ENCODE measurements at regions not wholly inside any gene's neighbourhood (a gene's known extent, or its start where the extent isn't known, plus 50 kb on each side); places are given as distances from the start of the nearest gene placed in this dataset.

DNA sequence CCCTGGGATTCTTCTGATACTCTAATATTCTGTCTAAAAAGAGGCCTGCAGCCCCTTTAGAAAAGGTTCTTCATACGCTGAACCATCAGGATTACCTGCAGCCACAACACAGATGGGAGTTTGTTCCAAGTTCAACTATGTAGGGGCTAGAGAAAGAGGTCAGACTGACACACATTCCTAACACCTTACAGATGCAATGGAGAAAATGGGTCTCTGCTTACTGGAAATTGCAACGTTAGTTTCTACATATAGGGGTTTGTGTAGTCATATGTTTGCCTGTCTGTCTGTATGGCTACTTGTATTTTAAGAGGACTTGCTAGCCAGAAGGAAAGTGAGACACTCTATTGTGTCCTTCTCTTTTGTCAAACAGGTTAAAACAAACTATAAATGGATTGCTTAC, 618.5 kb downstream of the INHBA start:
- TF ChIP-seq, protein P1, sequence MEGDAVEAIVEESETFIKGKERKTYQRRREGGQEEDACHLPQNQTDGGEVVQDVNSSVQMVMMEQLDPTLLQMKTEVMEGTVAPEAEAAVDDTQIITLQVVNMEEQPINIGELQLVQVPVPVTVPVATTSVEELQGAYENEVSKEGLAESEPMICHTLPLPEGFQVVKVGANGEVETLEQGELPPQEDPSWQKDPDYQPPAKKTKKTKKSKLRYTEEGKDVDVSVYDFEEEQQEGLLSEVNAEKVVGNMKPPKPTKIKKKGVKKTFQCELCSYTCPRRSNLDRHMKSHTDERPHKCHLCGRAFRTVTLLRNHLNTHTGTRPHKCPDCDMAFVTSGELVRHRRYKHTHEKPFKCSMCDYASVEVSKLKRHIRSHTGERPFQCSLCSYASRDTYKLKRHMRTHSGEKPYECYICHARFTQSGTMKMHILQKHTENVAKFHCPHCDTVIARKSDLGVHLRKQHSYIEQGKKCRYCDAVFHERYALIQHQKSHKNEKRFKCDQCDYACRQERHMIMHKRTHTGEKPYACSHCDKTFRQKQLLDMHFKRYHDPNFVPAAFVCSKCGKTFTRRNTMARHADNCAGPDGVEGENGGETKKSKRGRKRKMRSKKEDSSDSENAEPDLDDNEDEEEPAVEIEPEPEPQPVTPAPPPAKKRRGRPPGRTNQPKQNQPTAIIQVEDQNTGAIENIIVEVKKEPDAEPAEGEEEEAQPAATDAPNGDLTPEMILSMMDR (IDR thresholded peaks at IDR 0.05), result no peak
- TF ChIP-seq POLR2A (IDR thresholded peaks at IDR 0.05), result no peak
